Sigmoid colon (tissue), 6 donors: ENCODE measurements at regions not wholly inside any gene's neighbourhood (a gene's known extent, or its start where the extent isn't known, plus 50 kb on each side); places are given as distances from the start of the nearest gene placed in this dataset.

Experiments used
- DNase-seq: peaks from one replicate; pipeline ENCODE4 v3.0.0-alpha.2; 2019
- H3K27ac ChIP-seq, 4 donors: fragments of 200-600 bp; sonication (generic); one replicate each; pipeline ENCODE4 v1.5.1; 2016 to 2019; ENCODE audit warnings: mild to moderate bottlenecking in 1 of 4
- H3K27me3 ChIP-seq, 3 donors: fragments of 200-600 bp; sonication (generic); one replicate each; pipeline ENCODE4 v1.5.1; 2019; ENCODE audit warnings: mild to moderate bottlenecking in 1 of 3
- H3K36me3 ChIP-seq, 4 donors: fragments of 200-600 bp; sonication (generic); one replicate each; pipeline ENCODE4 v1.5.1; 2016 to 2019
- H3K4me1 ChIP-seq, 4 donors: fragments of 200-600 bp; sonication (generic); one replicate each; pipeline ENCODE4 v1.5.1; 2017 to 2019
- H3K4me3 ChIP-seq, 4 donors: fragments of 200-600 bp; sonication (generic); one replicate each; pipeline ENCODE4 v1.5.1; 2017 to 2019; ENCODE audit warnings: mild to moderate bottlenecking in 2 of 4, moderate library complexity in 1 of 4
- H3K9me3 ChIP-seq, 4 donors: fragments of 200-600 bp in 3 of 4; sonication (generic) in 3 of 4; one replicate each; pipeline versions ENCODE4 v1.5.1 to v1.6.1; 2013 to 2019
- CTCF ChIP-seq, 4 experiments: fragments of 450-650 bp in 3 of 4; fragments of 200-600 bp in 1 of 4; IDR thresholded peaks; one replicate each; pipeline ENCODE4 v1.5.1; 2016 to 2019; ENCODE audit warnings: antibody characterized with exemption in 4 of 4, mild to moderate bottlenecking in 3 of 4, moderate library complexity in 2 of 4
- EP300 ChIP-seq, 4 donors: sonication (generic); formaldehyde crosslinking; IDR thresholded peaks; one replicate each; pipeline ENCODE4 v1.6.1; 2017; ENCODE audit warnings: antibody characterized with exemption in 4 of 4
- POLR2A ChIP-seq, 2 donors: fragments of 450-650 bp; IDR thresholded peaks; one replicate each; pipeline ENCODE4 v1.6.1; 2016; ENCODE audit warnings: antibody characterized with exemption in 2 of 2, mild to moderate bottlenecking in 2 of 2, moderate library complexity in 2 of 2
- POLR2AphosphoS5 ChIP-seq, 4 donors: sonication (generic); formaldehyde crosslinking; IDR thresholded peaks; one replicate each; pipeline ENCODE4 v1.6.1; 2017; ENCODE audit warnings: antibody characterized with exemption in 4 of 4
- WGBS, 2 donors: extraction: QIAGEN DNeasy Blood & Tissue Kit; methylation state at CpG; one replicate each; pipeline ENCODE4 v1.1.7; 2013; 5-methylcytosine and 5-hydroxymethylcytosine counted together
- intact Hi-C: fragments of 100-400 bp; cut with DNase I; formaldehyde crosslinking; loops from one replicate; pipeline ENCODE4 v1.15.1; 2023
- donor health status: healthy with polysubstance abuse.
- donor health status: healthy.

DNA sequence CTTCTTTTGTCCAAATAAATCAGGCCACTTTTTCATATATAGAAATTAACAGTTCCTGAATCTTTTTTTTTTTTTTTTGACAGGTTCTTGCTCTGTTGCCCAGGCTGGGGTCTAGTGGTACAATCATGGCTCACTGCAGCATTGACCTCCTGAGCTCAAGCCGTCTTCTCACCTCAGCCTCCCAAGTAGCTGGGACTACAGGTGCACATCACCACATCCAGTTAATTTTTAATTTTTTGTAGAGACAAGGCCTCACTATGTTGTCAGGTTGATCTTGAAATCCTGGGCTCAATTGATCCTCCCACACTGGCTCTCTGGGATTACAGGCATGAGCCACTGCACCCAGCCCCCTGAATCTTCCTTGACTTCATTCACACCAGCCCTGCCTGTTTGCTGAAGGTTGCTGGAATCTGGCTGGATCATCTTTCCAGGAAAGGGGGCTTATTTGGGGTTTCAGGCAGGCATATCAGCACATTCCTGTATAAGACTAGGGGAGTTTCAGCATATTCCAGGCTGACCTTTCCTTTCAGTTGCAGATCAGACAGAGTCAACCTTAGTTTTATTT, 78.2 kb upstream of the ARHGAP29 start:
- Histone ChIP-seq H3K27me3 (no peaks in the 10 kb centered on the region), H3K27ac (no peak overlapping the region), H3K4me1 (no peaks in the 10 kb centered on the region), H3K9me3 (no peaks in the 10 kb centered on the region), H3K36me3 (no peaks in the 10 kb centered on the region), H3K4me3 (no peak overlapping the region)
- TF ChIP-seq CTCF (IDR thresholded peaks at IDR 0.05): no peak
- TF ChIP-seq POLR2AphosphoS5 (IDR thresholded peaks at IDR 0.05): no peak
- TF ChIP-seq POLR2A (IDR thresholded peaks at IDR 0.05): no peak
- no peak for TF ChIP-seq EP300 (IDR thresholded peaks at IDR 0.05)
- DNase-seq: no peak
- intact Hi-C loops: no loop called here
- WGBS, 2 donors: 82 to 95% methylated on average over 1 of the region's 1 CpG

DNA sequence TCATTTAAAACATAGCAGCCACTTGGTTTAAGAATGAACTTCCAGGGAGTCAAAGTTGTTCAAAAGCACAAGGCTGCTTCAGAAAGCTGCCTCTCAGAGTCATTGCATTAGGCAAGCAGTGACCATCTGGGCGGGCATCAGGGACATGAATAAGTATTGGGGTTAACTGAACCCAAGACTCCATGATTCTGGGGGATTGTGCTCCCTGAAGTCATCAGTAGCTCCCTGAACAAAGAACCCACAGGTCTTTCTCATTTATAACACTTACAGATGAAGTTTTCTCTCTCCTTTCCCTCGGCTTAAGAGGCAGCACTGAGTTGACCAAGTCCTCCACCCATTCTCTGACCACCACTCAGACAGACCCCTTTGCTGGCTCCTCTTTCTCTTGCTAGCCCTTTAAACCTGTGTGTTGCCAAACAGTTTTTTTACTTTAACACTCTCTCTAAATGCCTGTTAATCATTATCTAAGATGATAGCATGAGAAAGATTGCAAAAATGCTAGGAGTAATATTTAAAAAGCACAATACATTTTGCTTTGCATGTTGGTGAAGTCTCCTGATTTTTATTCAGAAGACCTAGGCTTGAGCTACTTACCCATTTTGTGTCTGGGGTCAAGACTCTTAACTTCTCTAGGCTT, 77.0 kb upstream of the ARHGAP29 start:
- no peak overlapping the region for H3K27ac ChIP-seq
- no peak overlapping the region for H3K4me3 ChIP-seq
- no peaks in the 10 kb centered on the region for H3K36me3 ChIP-seq
- WGBS, 2 donors: 26 to 75% methylated on average over 2 of the region's 2 CpGs
- H3K27me3 ChIP-seq: no peaks in the 10 kb centered on the region
- intact Hi-C loops: no loop called here
- H3K4me1 ChIP-seq: no peaks in the 10 kb centered on the region
- no peaks in the 10 kb centered on the region for H3K9me3 ChIP-seq
- TF ChIP-seq POLR2AphosphoS5 (IDR thresholded peaks at IDR 0.05) (no peak), POLR2A (IDR thresholded peaks at IDR 0.05) (no peak), CTCF (IDR thresholded peaks at IDR 0.05) (no peak), EP300 (IDR thresholded peaks at IDR 0.05) (no peak)
- no peak for DNase-seq

DNA sequence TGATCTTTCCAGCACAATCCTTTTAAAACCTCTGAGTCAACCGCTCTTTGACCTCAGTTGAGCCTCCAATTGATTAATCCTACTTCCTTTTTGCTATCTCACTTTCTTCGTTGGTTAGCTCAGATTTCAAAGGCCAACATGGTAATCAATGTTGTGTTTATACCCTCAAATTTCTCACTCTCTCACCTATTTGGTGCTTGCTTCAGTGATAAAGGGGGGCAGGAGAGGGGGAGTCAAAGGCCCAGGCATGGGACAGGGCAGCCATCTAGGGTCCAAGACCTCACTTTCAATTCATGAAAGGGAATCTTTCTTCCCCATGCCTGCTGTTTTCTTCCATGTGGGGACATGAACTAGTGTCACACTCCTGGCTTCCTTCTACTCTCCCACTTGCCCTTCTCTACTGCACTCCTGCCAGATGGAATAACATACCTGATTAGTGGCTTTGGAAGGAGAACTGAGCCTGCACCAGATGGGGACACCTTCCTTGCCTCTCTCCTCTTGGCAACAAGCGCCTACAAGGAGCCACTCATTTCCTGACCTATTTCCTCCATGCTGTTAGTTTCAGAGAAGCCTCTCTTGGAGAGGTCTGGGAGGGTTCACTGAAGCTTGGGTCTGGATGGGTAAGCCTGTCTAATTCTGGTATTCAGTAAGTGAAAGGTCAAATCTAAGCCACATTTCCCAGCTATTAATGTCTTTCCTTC, 73.3 kb upstream of the ARHGAP29 start:
- 67 to 77% methylated on average over 3 of the region's 3 CpGs for WGBS, 2 donors
- H3K4me3 ChIP-seq: no peak overlapping the region
- no peaks in the 10 kb centered on the region for H3K36me3 ChIP-seq
- no peak overlapping the region for H3K27ac ChIP-seq
- no peaks in the 10 kb centered on the region for H3K9me3 ChIP-seq
- no peaks in the 10 kb centered on the region for H3K4me1 ChIP-seq
- TF ChIP-seq CTCF (IDR thresholded peaks at IDR 0.05) (no peak), POLR2AphosphoS5 (IDR thresholded peaks at IDR 0.05) (no peak), POLR2A (IDR thresholded peaks at IDR 0.05) (no peak), EP300 (IDR thresholded peaks at IDR 0.05) (no peak)
- DNase-seq: no peak
- intact Hi-C loops: no loop called here
- H3K27me3 ChIP-seq: no peaks in the 10 kb centered on the region

GRCh38 chr1:94309829-94310569, 72.6 kb upstream of the ARHGAP29 start:
- DNase-seq: no peak
- Histone ChIP-seq H3K27ac (no peak overlapping the region), H3K9me3 (no peaks in the 10 kb centered on the region), H3K4me3 (no peak overlapping the region), H3K4me1 (no peaks in the 10 kb centered on the region), H3K27me3 (no peaks in the 10 kb centered on the region), H3K36me3 (no peaks in the 10 kb centered on the region)
- WGBS, 2 donors: 88 to 94% methylated on average over 9 of the region's 9 CpGs
- intact Hi-C loops: no loop called here
- no peak for TF ChIP-seq POLR2AphosphoS5 (IDR thresholded peaks at IDR 0.05)
- no peak for TF ChIP-seq EP300 (IDR thresholded peaks at IDR 0.05)
- no peak for TF ChIP-seq CTCF (IDR thresholded peaks at IDR 0.05)
- no peak for TF ChIP-seq POLR2A (IDR thresholded peaks at IDR 0.05)
